Stimulated activated CD4-positive, alpha-beta T cell treated with anti-CD3 and anti-CD28 coated beads, Interleukin-15, amount 100 ng/mL, for 48 hours (primary cell): ENCODE measurements at regions not wholly inside any gene's neighbourhood (a gene's known extent, or its start where the extent isn't known, plus 50 kb on each side); places are given as distances from the start of the nearest gene placed in this dataset.

Experiments used
- DNase-seq, 2 donors: peaks; one replicate each; pipeline ENCODE4 v3.0.0-alpha.2; 2020; ENCODE audit warnings: low read depth in 2 of 2

GRCh38 chr7:153443032-153443701, 609.0 kb upstream of the DPP6 start:
- no peak for DNase-seq

- no peak for DNase-seq
Measured at GRCh38 chr7:153444641-153445040, 607.6 kb upstream of the DPP6 start.

GRCh38 chr7:153445641-153446040, 606.6 kb upstream of the DPP6 start:
- no peak for DNase-seq

GRCh38 chr7:153446490-153446889, 605.7 kb upstream of the DPP6 start:
- DNase-seq = no peak

GRCh38 chr7:153447011-153447410, 605.2 kb upstream of the DPP6 start:
- no peak for DNase-seq

GRCh38 chr7:153452661-153453060, 599.5 kb upstream of the DPP6 start:
- DNase-seq = no peak

- no peak for DNase-seq
Measured at GRCh38 chr7:153454306-153454705, 597.9 kb upstream of the DPP6 start.

- DNase-seq = no peak
Measured at GRCh38 chr7:153457746-153458145, 594.5 kb upstream of the DPP6 start.

- DNase-seq = no peak
Measured at GRCh38 chr7:153470004-153470671, 582.1 kb upstream of the DPP6 start.

- no peak for DNase-seq
Measured at GRCh38 chr7:153472516-153472915, 579.7 kb upstream of the DPP6 start.

GRCh38 chr7:153473185-153473584, 579.0 kb upstream of the DPP6 start:
- DNase-seq = no peak

- DNase-seq = no peak
Measured at GRCh38 chr7:153475239-153475638, 577.0 kb upstream of the DPP6 start.

GRCh38 chr7:153476166-153476565, 576.0 kb upstream of the DPP6 start:
- DNase-seq = no peak

GRCh38 chr7:153496257-153496656, 555.9 kb upstream of the DPP6 start:
- DNase-seq = no peak

- DNase-seq = no peak
Measured at GRCh38 chr7:153503093-153503492, 549.1 kb upstream of the DPP6 start.

GRCh38 chr7:153504288-153505075, 547.7 kb upstream of the DPP6 start:
- no peak for DNase-seq

GRCh38 chr7:153507885-153508284, 544.3 kb upstream of the DPP6 start:
- no peak for DNase-seq

GRCh38 chr7:153509768-153510167, 542.4 kb upstream of the DPP6 start:
- DNase-seq = no peak

- DNase-seq = no peak
Measured at GRCh38 chr7:153510674-153511073, 541.5 kb upstream of the DPP6 start.

- no peak for DNase-seq
Measured at GRCh38 chr7:153514032-153514431, 538.2 kb upstream of the DPP6 start.

- no peak for DNase-seq
Measured at GRCh38 chr7:153515359-153515758, 536.8 kb upstream of the DPP6 start.

GRCh38 chr7:153518201-153518984, 533.8 kb upstream of the DPP6 start:
- no peak for DNase-seq
